Epithelial cell of esophagus (primary cell): ENCODE measurements at regions not wholly inside any gene's neighbourhood (a gene's known extent, or its start where the extent isn't known, plus 50 kb on each side); places are given as distances from the start of the nearest gene placed in this dataset.
A peak's percentile ranks its signal among the peaks of the same experiment; 100 is the strongest.
"Not testable (repeated sequence)": the region's sequence is repeated elsewhere in the genome, so short reads cannot be mapped to it uniquely, and the experiment has no call there.

Source experiments
- DNase-seq: peaks from one replicate; pipeline ENCODE4 v3.0.0; 2010; ENCODE audit warnings: low read depth
- H3K4me3 ChIP-seq: 2 replicates; pipeline ENCODE4 v1.5.1; 2011; ENCODE audit warnings: mild to moderate bottlenecking, low read length, control low read depth
- TF ChIP-seq, protein P1 (sequence below): IDR thresholded peaks from 2 replicates; pipeline ENCODE4 v1.5.1; 2011; ENCODE audit warnings: low read depth, mild to moderate bottlenecking, low read length, control low read depth, inconsistent platforms; ENCODE audit not compliant: insufficient read depth; ENCODE audit errors: missing control alignments

DNA sequence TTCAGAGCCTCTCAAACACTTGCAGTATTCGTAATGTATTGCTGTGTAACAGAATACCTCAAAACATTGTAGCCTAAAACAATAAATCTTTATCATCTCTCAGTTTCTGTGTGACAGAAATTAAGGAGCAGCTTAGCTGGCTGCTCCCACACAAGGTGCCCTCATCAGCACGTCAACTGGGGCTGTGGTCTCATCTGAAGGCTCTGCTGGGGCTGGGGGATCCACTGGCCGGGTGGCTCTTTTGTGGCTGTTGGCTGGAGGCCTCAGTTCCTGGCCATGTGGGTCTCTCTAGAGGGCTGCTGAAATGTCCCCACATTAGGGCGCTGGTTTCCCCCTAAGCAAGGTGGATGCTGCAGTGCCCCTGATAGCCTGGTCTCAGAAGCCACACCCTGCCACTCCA lies 113.4 kb upstream of the CIBAR2 start:
- H3K4me3 ChIP-seq = no peak overlapping the region
- DNase-seq = no peak
- TF ChIP-seq, protein P1, sequence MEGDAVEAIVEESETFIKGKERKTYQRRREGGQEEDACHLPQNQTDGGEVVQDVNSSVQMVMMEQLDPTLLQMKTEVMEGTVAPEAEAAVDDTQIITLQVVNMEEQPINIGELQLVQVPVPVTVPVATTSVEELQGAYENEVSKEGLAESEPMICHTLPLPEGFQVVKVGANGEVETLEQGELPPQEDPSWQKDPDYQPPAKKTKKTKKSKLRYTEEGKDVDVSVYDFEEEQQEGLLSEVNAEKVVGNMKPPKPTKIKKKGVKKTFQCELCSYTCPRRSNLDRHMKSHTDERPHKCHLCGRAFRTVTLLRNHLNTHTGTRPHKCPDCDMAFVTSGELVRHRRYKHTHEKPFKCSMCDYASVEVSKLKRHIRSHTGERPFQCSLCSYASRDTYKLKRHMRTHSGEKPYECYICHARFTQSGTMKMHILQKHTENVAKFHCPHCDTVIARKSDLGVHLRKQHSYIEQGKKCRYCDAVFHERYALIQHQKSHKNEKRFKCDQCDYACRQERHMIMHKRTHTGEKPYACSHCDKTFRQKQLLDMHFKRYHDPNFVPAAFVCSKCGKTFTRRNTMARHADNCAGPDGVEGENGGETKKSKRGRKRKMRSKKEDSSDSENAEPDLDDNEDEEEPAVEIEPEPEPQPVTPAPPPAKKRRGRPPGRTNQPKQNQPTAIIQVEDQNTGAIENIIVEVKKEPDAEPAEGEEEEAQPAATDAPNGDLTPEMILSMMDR = no peak

- DNase-seq = peak; percentile 30
- TF ChIP-seq, protein P1 = no peak
- H3K4me3 ChIP-seq = no peak overlapping the region
Observed at GRCh38 chr16:85227084-85227945, 115.0 kb upstream of the CIBAR2 start.

DNA sequence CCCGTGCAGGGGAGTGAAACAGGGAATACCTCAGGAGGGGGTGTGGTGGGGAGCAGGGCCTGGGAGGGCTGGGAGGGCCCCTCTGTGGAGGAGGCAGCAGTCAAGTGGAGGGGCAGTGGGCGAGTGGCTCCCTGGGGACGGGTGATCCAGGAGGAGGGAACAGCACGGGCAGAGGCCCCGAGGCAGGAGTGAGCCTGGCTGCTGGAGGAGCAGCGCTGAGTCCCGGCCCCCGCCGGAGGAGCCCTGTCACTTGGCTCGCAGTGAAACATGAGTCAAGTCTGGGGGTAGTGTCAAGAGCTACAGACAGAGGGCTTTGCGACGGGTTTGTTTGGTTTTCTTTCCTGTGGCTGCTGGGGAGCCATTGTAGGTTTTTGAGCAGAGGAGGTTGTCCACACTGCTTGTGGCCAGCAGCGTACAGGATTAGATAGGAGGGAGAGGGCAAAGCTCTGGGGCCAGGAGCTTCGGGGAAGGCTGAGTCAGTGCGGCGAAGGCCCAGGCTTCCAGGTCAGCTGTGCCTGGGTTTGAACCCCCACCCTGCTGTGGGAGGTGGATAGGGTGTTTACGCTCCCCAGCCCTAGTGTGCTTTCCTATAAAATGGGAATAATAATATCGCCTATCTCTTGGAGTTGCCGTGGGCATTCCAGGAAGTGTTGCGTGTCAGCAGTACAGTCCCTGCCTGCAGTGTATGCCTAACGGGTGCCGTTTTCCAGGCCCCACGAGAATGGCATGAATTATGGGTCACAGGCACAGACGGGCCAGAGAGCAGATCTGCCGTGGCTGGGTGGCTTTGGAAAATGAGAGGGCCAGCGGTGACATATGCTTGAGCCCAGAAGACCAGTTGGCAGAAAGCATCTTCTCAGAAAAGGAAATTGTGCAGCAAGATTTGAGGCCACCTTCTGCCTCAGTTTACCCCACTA lies 115.9 kb upstream of the CIBAR2 start:
- H3K4me3 ChIP-seq = no peak overlapping the region
- TF ChIP-seq, protein P1 = no peak
- DNase-seq = peak; percentile 46

GRCh38 chr16:85228970-85229430 lies 116.7 kb upstream of the CIBAR2 start:
- DNase-seq = no peak
- no peak overlapping the region for H3K4me3 ChIP-seq
- TF ChIP-seq, protein P1 = no peak

- TF ChIP-seq, protein P1 = no peak
- no peak overlapping the region for H3K4me3 ChIP-seq
- DNase-seq = no peak
Observed at GRCh38 chr16:85229869-85230462, 117.7 kb upstream of the CIBAR2 start.

DNA sequence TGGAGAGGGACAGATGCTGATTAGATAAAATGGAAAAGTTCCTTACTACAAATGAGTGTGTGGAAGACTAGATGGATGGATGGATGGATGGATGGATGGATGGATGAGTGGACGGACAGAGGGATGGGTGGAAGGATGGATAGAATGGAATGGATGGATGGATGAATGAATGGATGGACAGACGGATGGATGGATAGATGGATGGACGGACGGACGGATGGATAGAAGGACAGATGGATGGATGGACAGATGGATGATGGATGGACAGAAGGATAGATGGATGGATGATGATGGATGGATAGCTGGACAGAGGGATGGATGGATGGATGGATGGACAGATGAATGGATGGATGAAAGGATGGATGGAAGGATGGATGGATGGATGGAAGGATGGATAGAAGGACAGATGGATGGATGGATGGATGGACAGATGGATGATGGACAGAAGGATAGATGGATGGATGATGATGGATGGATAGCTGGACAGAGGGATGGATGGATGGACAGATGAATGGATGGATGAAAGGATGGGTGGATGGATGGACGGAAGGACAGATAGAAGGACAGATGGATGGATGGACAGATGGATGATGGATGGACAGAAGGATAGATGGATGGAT lies 118.6 kb upstream of the CIBAR2 start:
- DNase-seq, H3K4me3 ChIP-seq: not testable (repeated sequence)
